SJCRH30 (cell line): ENCODE measurements at regions not wholly inside any gene's neighbourhood (a gene's known extent, or its start where the extent isn't known, plus 50 kb on each side); places are given as distances from the start of the nearest gene placed in this dataset.
"Not testable (repeated sequence)": the region's sequence is repeated elsewhere in the genome, so short reads cannot be mapped to it uniquely, and the experiment has no call there.

Experiments used
- DNase-seq, 2 experiments: peaks; one replicate each; pipeline ENCODE4 v3.0.0-alpha.2; 2015 to 2020
- H3K27ac ChIP-seq: fragments of 250-450 bp; sonication (Bioruptor Pico); 2 replicates; pipeline ENCODE4 v1.5.1; 2020; ENCODE audit warnings: mild to moderate bottlenecking, moderate library complexity
- H3K27me3 ChIP-seq: fragments of 250-450 bp; sonication (Bioruptor Pico); 2 replicates; pipeline ENCODE4 v1.5.1; 2020; ENCODE audit warnings: mild to moderate bottlenecking, moderate library complexity
- H3K36me3 ChIP-seq: fragments of 250-450 bp; sonication (Bioruptor Pico); 2 replicates; pipeline ENCODE4 v1.5.1; 2020; ENCODE audit warnings: mild to moderate bottlenecking, moderate library complexity
- H3K4me1 ChIP-seq: fragments of 250-450 bp; sonication (Bioruptor Pico); 2 replicates; pipeline ENCODE4 v1.5.1; 2020; ENCODE audit warnings: mild to moderate bottlenecking, moderate library complexity
- H3K4me3 ChIP-seq: fragments of 250-450 bp; sonication (Bioruptor Pico); 2 replicates; pipeline ENCODE4 v1.5.1; 2020; ENCODE audit warnings: mild to moderate bottlenecking, moderate library complexity
- H3K9me3 ChIP-seq: fragments of 250-450 bp; sonication (Bioruptor Pico); replicated peaks from 2 replicates; pipeline ENCODE4 v1.5.1; 2020; ENCODE audit warnings: mild to moderate bottlenecking, moderate library complexity

- Histone ChIP-seq H3K27ac (no peak overlapping the region), H3K4me3 (no peak overlapping the region), H3K27me3 (no peaks in the 10 kb centered on the region), H3K4me1 (peaks cover 36% of the 10 kb centered on the region), H3K36me3 (no peaks in the 10 kb centered on the region), H3K9me3 (no peaks in the 10 kb centered on the region)
- DNase-seq: no peak
Measured at GRCh38 chr20:53656293-53657202, 62.9 kb upstream of the ZNF217 start.

GRCh38 chr20:53655625-53656292, 62.1 kb upstream of the ZNF217 start:
- no peaks in the 10 kb centered on the region for H3K27me3 ChIP-seq
- no peaks in the 10 kb centered on the region for H3K9me3 ChIP-seq
- peaks cover 36% of the 10 kb centered on the region for H3K4me1 ChIP-seq
- H3K27ac ChIP-seq: no peak overlapping the region
- H3K4me3 ChIP-seq: no peak overlapping the region
- DNase-seq: no peak
- no peaks in the 10 kb centered on the region for H3K36me3 ChIP-seq

- no peak for DNase-seq
- peaks cover 36% of the 10 kb centered on the region for H3K4me1 ChIP-seq
Measured at GRCh38 chr20:53654932-53655624, 61.4 kb upstream of the ZNF217 start.

GRCh38 chr20:53654521-53654920, 60.9 kb upstream of the ZNF217 start:
- not testable (repeated sequence) for DNase-seq, H3K36me3 ChIP-seq

More at GRCh38 chr20:53654932-53655624, 61.4 kb upstream of the ZNF217 start:
- H3K4me3 ChIP-seq: no peak overlapping the region
- no peaks in the 10 kb centered on the region for H3K27me3 ChIP-seq
- no peaks in the 10 kb centered on the region for H3K9me3 ChIP-seq
- no peak overlapping the region for H3K27ac ChIP-seq
- H3K36me3 ChIP-seq: no peaks in the 10 kb centered on the region

GRCh38 chr20:53652859-53653517, 59.3 kb upstream of the ZNF217 start:
- Histone ChIP-seq H3K9me3 (no peaks in the 10 kb centered on the region), H3K4me1 (peaks cover 27% of the 10 kb centered on the region), H3K4me3 (no peak overlapping the region), H3K27ac (no peak overlapping the region), H3K36me3 (no peaks in the 10 kb centered on the region), H3K27me3 (no peaks in the 10 kb centered on the region)
- peak; percentile 58 to 78 for DNase-seq

More at GRCh38 chr20:53654521-53654920, 60.9 kb upstream of the ZNF217 start:
- H3K4me1 ChIP-seq: peaks cover 36% of the 10 kb centered on the region
- H3K27me3 ChIP-seq, H3K4me3 ChIP-seq, H3K9me3 ChIP-seq, H3K27ac ChIP-seq: not testable (repeated sequence)

- no peaks in the 10 kb centered on the region for H3K27me3 ChIP-seq
- no peak overlapping the region for H3K27ac ChIP-seq
- H3K4me3 ChIP-seq: no peak overlapping the region; the same call in 1 of the 2 replicates
- DNase-seq: peak in 1 of 2 experiments; percentile 55
- peaks cover 20% of the 10 kb centered on the region for H3K4me1 ChIP-seq
- H3K36me3 ChIP-seq: no peaks in the 10 kb centered on the region
- no peaks in the 10 kb centered on the region for H3K9me3 ChIP-seq
Measured at GRCh38 chr20:53652090-53652858, 58.6 kb upstream of the ZNF217 start.

- DNase-seq, H3K27ac ChIP-seq, H3K4me3 ChIP-seq, H3K27me3 ChIP-seq, H3K9me3 ChIP-seq, H3K36me3 ChIP-seq: not testable (repeated sequence)
- H3K4me1 ChIP-seq: peaks cover 16% of the 10 kb centered on the region
Measured at GRCh38 chr20:53649493-53649892, 55.9 kb upstream of the ZNF217 start.

GRCh38 chr20:53647286-53647821, 53.7 kb upstream of the ZNF217 start:
- H3K4me3 ChIP-seq: no peak overlapping the region
- H3K4me1 ChIP-seq: peaks cover 8% of the 10 kb centered on the region
- no peaks in the 10 kb centered on the region for H3K36me3 ChIP-seq
- H3K27ac ChIP-seq: no peak overlapping the region
- no peak for DNase-seq
- no peaks in the 10 kb centered on the region for H3K9me3 ChIP-seq
- H3K27me3 ChIP-seq: no peaks in the 10 kb centered on the region

- DNase-seq: no peak
- Histone ChIP-seq H3K27me3 (no peaks in the 10 kb centered on the region), H3K9me3 (no peaks in the 10 kb centered on the region), H3K36me3 (no peaks in the 10 kb centered on the region), H3K4me3 (no peak overlapping the region), H3K4me1 (0 out of 2 replicates have a peak, but pooled peaks cover 8% of the 10 kb centered on the region), H3K27ac (no peak overlapping the region)
Measured at GRCh38 chr20:53646550-53646949, 52.9 kb upstream of the ZNF217 start.

- DNase-seq: no peak
- H3K36me3 ChIP-seq: no peaks in the 10 kb centered on the region
- no peaks in the 10 kb centered on the region for H3K9me3 ChIP-seq
- H3K27ac ChIP-seq: no peak overlapping the region
- H3K4me3 ChIP-seq: no peak overlapping the region
- H3K27me3 ChIP-seq: no peaks in the 10 kb centered on the region
- H3K4me1 ChIP-seq: 0 out of 2 replicates have a peak, but pooled peaks cover 8% of the 10 kb centered on the region
Measured at GRCh38 chr20:53645582-53645897, 51.9 kb upstream of the ZNF217 start.

GRCh38 chr20:53644108-53644507, 50.5 kb upstream of the ZNF217 start:
- H3K4me3 ChIP-seq, DNase-seq, H3K4me1 ChIP-seq, H3K36me3 ChIP-seq, H3K27me3 ChIP-seq, H3K9me3 ChIP-seq, H3K27ac ChIP-seq: not testable (repeated sequence)
